Neural cell (in vitro differentiated cells): ENCODE measurements at regions not wholly inside any gene's neighbourhood (a gene's known extent, or its start where the extent isn't known, plus 50 kb on each side); places are given as distances from the start of the nearest gene placed in this dataset.

Experiments
- H2AFZ ChIP-seq: fragments of 200-600, 300-800 bp; sonication (generic), shearing (Covaris generic); 2 replicates; pipeline ENCODE4 v1.6.0; 2014; ENCODE audit warnings: low read depth, mild to moderate bottlenecking, antibody characterized with exemption, low read length, moderate library complexity
- H3F3A ChIP-seq: fragments of 200-600 bp; shearing (Covaris generic); 2 replicates; pipeline ENCODE4 v1.6.1; 2016; ENCODE audit warnings: mild to moderate bottlenecking, moderate library complexity, mixed read lengths, antibody characterized with exemption, low read length; ENCODE audit not compliant: insufficient read depth, poor library complexity, severe bottlenecking
- H3K27ac ChIP-seq: fragments of 200-600, 300-800 bp; sonication (generic), shearing (Covaris generic); 2 replicates; pipeline ENCODE4 v1.5.1; 2014; ENCODE audit warnings: mild to moderate bottlenecking, low read length, moderate library complexity
- H3K27me3 ChIP-seq: fragments of 300-800, 200-600 bp; sonication (generic), shearing (Covaris generic); 2 replicates; pipeline ENCODE4 v1.6.0; 2014; ENCODE audit warnings: mild to moderate bottlenecking, low read depth, low read length, moderate library complexity; ENCODE audit not compliant: insufficient read depth
- H3K36me3 ChIP-seq: fragments of 300-800, 200-600 bp; sonication (generic), shearing (Covaris generic); 2 replicates; pipeline ENCODE4 v1.5.1; 2014; ENCODE audit warnings: mild to moderate bottlenecking, antibody characterized with exemption, low read length, moderate library complexity; ENCODE audit not compliant: insufficient read depth
- H3K4me2 ChIP-seq: fragments of 300-800, 200-600 bp; sonication (generic), shearing (Covaris generic); 2 replicates; pipeline ENCODE4 v1.6.0; 2014; ENCODE audit warnings: mild to moderate bottlenecking, low read length
- H3K4me3 ChIP-seq: fragments of 300-800, 200-600 bp; sonication (generic), shearing (Covaris generic); 2 replicates; pipeline ENCODE4 v1.5.1; 2014; ENCODE audit warnings: mild to moderate bottlenecking, low read length, moderate library complexity
- H3K79me2 ChIP-seq: fragments of 200-600 bp; shearing (Covaris generic); replicated peaks from 2 replicates; pipeline ENCODE4 v1.6.0; 2014; ENCODE audit warnings: mild to moderate bottlenecking, low read length, moderate library complexity; ENCODE audit not compliant: insufficient read depth
- H3K9ac ChIP-seq: fragments of 300-800, 200-600 bp; sonication (generic), shearing (Covaris generic); 2 replicates; pipeline ENCODE4 v1.6.1; 2016; ENCODE audit warnings: mild to moderate bottlenecking, low read length, mixed read lengths
- H3K9me2 ChIP-seq: fragments of 200-600 bp; shearing (Covaris generic); 2 replicates; pipeline ENCODE4 v1.6.1; 2016; ENCODE audit warnings: mild to moderate bottlenecking, low read length, mixed read lengths; ENCODE audit not compliant: insufficient read depth
- H3K9me3 ChIP-seq: fragments of 200-600, 300-800 bp; sonication (generic), shearing (Covaris generic); 2 replicates; pipeline ENCODE4 v1.6.1; 2016; ENCODE audit warnings: mild to moderate bottlenecking, mixed run types, low read length, moderate library complexity, mixed read lengths
- H4K20me1 ChIP-seq: fragments of 200-600 bp; shearing (Covaris generic); 2 replicates; pipeline ENCODE4 v1.6.1; 2016; ENCODE audit warnings: mild to moderate bottlenecking, mixed run types; ENCODE audit not compliant: insufficient read depth
- EP300 ChIP-seq: fragments of 450-650 bp; conservative IDR thresholded peaks from 2 replicates; pipeline ENCODE4 v1.6.1; 2014; ENCODE audit warnings: antibody characterized with exemption, mild to moderate bottlenecking, moderate library complexity; ENCODE audit not compliant: poor library complexity, severe bottlenecking
- EZH2 ChIP-seq: fragments of 200-600, 300-800 bp; shearing (Covaris generic), sonication (generic); IDR thresholded peaks from 2 replicates; pipeline ENCODE4 v1.6.1; 2014; ENCODE audit warnings: antibody characterized with exemption, low read length, borderline replicate concordance, mild to moderate bottlenecking; ENCODE audit not compliant: insufficient read depth, poor library complexity, severe bottlenecking
- MXI1 ChIP-seq: fragments of 450-650 bp; conservative IDR thresholded peaks from 2 replicates; pipeline ENCODE4 v1.6.1; 2014; ENCODE audit warnings: antibody characterized with exemption, mild to moderate bottlenecking; ENCODE audit not compliant: poor library complexity, severe bottlenecking
- POLR2AphosphoS5 ChIP-seq: IDR thresholded peaks from 2 replicates; pipeline ENCODE4 v1.6.1; 2012
- RAD21 ChIP-seq: fragments of 450-650 bp; conservative IDR thresholded peaks from 2 replicates; pipeline ENCODE4 v1.6.1; 2014; ENCODE audit warnings: antibody characterized with exemption, mild to moderate bottlenecking, moderate library complexity
- SMC3 ChIP-seq: fragments of 450-650 bp; conservative IDR thresholded peaks from 2 replicates; pipeline ENCODE4 v1.6.1; 2014; ENCODE audit warnings: antibody characterized with exemption, mild to moderate bottlenecking, moderate library complexity; ENCODE audit not compliant: poor library complexity
- TAF1 ChIP-seq: IDR thresholded peaks from 2 replicates; pipeline ENCODE4 v1.6.1; 2012; ENCODE audit warnings: low read depth
- TF ChIP-seq, protein P1 (sequence below): fragments of 450-650 bp; IDR thresholded peaks from 2 replicates; pipeline ENCODE4 v1.5.1; 2014; ENCODE audit warnings: antibody characterized with exemption, mild to moderate bottlenecking, moderate library complexity; ENCODE audit not compliant: poor library complexity, severe bottlenecking
- TF ChIP-seq, protein P2 (sequence below): IDR thresholded peaks from 2 replicates; pipeline ENCODE4 v1.6.1; 2012; ENCODE audit warnings: borderline replicate concordance

DNA sequence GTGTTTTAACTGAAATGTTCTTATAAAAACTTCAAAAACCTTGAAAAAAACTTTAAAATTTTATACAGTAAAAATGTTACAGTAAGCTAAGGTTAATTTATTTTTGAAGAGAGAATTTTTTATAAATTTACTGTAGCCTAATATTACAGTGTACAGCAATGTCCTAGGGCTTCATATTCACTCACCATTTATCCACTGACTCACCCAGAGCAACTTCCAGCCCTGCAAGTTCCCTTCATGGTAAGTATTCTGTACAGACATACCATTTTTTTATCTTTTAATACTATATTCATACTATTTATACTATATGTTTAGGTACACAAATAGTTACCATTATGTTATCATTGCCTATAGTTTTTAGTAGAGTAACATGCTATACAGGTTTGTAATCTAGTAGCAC is 396.7 kb upstream of the MMADHC start:
- no peak overlapping the region for H3K4me3 ChIP-seq
- H3K4me2 ChIP-seq, result no peak overlapping the region

DNA sequence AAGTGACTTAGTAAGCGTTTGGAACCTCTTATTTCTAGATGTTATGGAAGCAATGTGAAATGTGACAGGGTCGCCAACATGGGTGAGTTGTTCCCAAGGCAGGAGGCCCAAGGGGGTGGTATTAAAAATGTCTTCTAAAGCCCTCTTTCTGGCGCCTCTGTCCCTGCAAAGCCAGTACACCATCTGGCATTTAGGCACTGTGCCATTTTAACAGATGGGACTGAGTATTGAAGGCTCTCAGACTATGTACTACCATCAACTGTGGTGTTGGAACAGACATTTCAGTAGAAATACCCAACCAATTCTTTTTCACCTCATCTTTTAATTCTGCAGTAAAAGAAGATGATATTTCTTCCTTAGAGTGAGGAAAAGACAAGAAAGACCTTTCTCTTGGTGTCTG is 384.5 kb upstream of the MMADHC start:
- no peak overlapping the region for H3K4me2 ChIP-seq

More for the DNA sequence above, 396.7 kb upstream of the MMADHC start:
- Histone ChIP-seq H3K9me3 (no peaks in the 10 kb centered on the region), H3K9ac (no peak overlapping the region), H3K9me2 (no peaks in the 10 kb centered on the region), H3K27me3 (no peaks in the 10 kb centered on the region), H3K27ac (no peak overlapping the region), H3K79me2 (no peaks in the 10 kb centered on the region), H3K36me3 (no peaks in the 10 kb centered on the region), H4K20me1 (no peaks in the 10 kb centered on the region), H3F3A (no peaks in the 10 kb centered on the region), H2AFZ (no peak overlapping the region)
- no peak for TF ChIP-seq TAF1
- no peak for TF ChIP-seq SMC3
- no peak for TF ChIP-seq RAD21
- no peak for TF ChIP-seq MXI1
- TF ChIP-seq, protein P1, sequence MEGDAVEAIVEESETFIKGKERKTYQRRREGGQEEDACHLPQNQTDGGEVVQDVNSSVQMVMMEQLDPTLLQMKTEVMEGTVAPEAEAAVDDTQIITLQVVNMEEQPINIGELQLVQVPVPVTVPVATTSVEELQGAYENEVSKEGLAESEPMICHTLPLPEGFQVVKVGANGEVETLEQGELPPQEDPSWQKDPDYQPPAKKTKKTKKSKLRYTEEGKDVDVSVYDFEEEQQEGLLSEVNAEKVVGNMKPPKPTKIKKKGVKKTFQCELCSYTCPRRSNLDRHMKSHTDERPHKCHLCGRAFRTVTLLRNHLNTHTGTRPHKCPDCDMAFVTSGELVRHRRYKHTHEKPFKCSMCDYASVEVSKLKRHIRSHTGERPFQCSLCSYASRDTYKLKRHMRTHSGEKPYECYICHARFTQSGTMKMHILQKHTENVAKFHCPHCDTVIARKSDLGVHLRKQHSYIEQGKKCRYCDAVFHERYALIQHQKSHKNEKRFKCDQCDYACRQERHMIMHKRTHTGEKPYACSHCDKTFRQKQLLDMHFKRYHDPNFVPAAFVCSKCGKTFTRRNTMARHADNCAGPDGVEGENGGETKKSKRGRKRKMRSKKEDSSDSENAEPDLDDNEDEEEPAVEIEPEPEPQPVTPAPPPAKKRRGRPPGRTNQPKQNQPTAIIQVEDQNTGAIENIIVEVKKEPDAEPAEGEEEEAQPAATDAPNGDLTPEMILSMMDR, result no peak
- TF ChIP-seq EP300, result no peak
- no peak for TF ChIP-seq POLR2AphosphoS5
- TF ChIP-seq EZH2, result no peak
- TF ChIP-seq, protein P2, sequence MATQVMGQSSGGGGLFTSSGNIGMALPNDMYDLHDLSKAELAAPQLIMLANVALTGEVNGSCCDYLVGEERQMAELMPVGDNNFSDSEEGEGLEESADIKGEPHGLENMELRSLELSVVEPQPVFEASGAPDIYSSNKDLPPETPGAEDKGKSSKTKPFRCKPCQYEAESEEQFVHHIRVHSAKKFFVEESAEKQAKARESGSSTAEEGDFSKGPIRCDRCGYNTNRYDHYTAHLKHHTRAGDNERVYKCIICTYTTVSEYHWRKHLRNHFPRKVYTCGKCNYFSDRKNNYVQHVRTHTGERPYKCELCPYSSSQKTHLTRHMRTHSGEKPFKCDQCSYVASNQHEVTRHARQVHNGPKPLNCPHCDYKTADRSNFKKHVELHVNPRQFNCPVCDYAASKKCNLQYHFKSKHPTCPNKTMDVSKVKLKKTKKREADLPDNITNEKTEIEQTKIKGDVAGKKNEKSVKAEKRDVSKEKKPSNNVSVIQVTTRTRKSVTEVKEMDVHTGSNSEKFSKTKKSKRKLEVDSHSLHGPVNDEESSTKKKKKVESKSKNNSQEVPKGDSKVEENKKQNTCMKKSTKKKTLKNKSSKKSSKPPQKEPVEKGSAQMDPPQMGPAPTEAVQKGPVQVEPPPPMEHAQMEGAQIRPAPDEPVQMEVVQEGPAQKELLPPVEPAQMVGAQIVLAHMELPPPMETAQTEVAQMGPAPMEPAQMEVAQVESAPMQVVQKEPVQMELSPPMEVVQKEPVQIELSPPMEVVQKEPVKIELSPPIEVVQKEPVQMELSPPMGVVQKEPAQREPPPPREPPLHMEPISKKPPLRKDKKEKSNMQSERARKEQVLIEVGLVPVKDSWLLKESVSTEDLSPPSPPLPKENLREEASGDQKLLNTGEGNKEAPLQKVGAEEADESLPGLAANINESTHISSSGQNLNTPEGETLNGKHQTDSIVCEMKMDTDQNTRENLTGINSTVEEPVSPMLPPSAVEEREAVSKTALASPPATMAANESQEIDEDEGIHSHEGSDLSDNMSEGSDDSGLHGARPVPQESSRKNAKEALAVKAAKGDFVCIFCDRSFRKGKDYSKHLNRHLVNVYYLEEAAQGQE, result no peak

More for the DNA sequence above, 384.5 kb upstream of the MMADHC start:
- H3K9ac ChIP-seq, result no peak overlapping the region
- TF ChIP-seq POLR2AphosphoS5 (no peak), EZH2 (no peak), TAF1 (no peak), SMC3 (no peak), MXI1 (no peak), RAD21 (no peak), EP300 (no peak)
- TF ChIP-seq, protein P1, result no peak
- TF ChIP-seq, protein P2, result no peak
- H3K36me3 ChIP-seq, result no peaks in the 10 kb centered on the region
- H3K9me2 ChIP-seq, result no peaks in the 10 kb centered on the region
- no peaks in the 10 kb centered on the region for H4K20me1 ChIP-seq
- H3K9me3 ChIP-seq, result no peaks in the 10 kb centered on the region
- no peak overlapping the region for H2AFZ ChIP-seq
- no peaks in the 10 kb centered on the region for H3K27me3 ChIP-seq
- no peaks in the 10 kb centered on the region for H3F3A ChIP-seq
- H3K4me3 ChIP-seq, result no peak overlapping the region
- no peaks in the 10 kb centered on the region for H3K79me2 ChIP-seq
- no peak overlapping the region for H3K27ac ChIP-seq
